ENCODE measurements at regions not wholly inside any gene's neighbourhood (a gene's known extent, or its start where the extent isn't known, plus 50 kb on each side); places are given as distances from the start of the nearest gene placed in this dataset.

- DNase-seq (ENCODE audit: low spot score in 2 of 2) = peak; percentile 6 to 34
- in situ Hi-C loops (cut with MboI; ENCODE audit: low sequenced_read_pairs) = no loop called here
- Histone ChIP-seq H3K9me3 (no peaks in the 10 kb centered on the region), H3K36me3 (replicated peaks) (no peaks in the 10 kb centered on the region), H3K27me3 (ENCODE audit: low read depth) (no peaks in the 10 kb centered on the region), H3K4me3 (no peak overlapping the region), H3K4me1 (no peaks in the 10 kb centered on the region)
Measured at GRCh38 chr11:80432057-80432456, 991.2 kb upstream of the TENM4 start.

GRCh38 chr11:80424012-80424695, 983.3 kb upstream of the TENM4 start:
- no peak for DNase-seq (ENCODE audit: low spot score in 2 of 2)
- no peaks in the 10 kb centered on the region for H3K27me3 ChIP-seq (ENCODE audit: low read depth)
- no peaks in the 10 kb centered on the region for H3K9me3 ChIP-seq
- in situ Hi-C loops (cut with MboI; ENCODE audit: low sequenced_read_pairs) = no loop called here
- H3K36me3 ChIP-seq (replicated peaks) = no peaks in the 10 kb centered on the region
- no peaks in the 10 kb centered on the region for H3K4me1 ChIP-seq
- no peak overlapping the region for H3K4me3 ChIP-seq

- H3K4me1 ChIP-seq = no peaks in the 10 kb centered on the region
- no peak overlapping the region for H3K4me3 ChIP-seq
- H3K36me3 ChIP-seq (replicated peaks) = no peaks in the 10 kb centered on the region
- DNase-seq (ENCODE audit: low spot score in 2 of 2) = no peak
- in situ Hi-C loops (cut with MboI; ENCODE audit: low sequenced_read_pairs) = no loop called here
- H3K27me3 ChIP-seq (ENCODE audit: low read depth) = no peaks in the 10 kb centered on the region
- no peaks in the 10 kb centered on the region for H3K9me3 ChIP-seq
Measured at GRCh38 chr11:80420374-80420773, 979.5 kb upstream of the TENM4 start.

DNA sequence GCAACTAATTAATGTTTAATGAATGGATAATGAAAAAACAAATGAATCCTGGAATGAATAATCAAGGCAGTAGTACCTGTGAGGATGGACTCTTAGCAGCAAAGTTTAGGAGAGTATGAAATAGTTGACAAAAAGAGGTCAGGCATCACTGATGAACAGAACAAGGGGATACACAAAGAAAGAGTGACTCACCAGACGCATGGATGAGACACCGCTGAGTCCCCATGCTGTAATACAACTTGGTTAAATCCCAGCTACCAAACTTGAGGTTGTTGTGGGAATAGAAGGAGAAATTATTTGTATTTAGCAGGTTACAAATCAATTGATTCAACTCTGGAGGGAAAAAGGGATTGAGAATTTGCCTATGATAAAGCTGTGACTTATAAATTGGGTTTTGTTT, 976.9 kb upstream of the TENM4 start:
- H3K4me3 ChIP-seq = no peak overlapping the region
- H3K36me3 ChIP-seq (replicated peaks) = no peaks in the 10 kb centered on the region
- in situ Hi-C loops (cut with MboI; ENCODE audit: low sequenced_read_pairs) = no loop called here
- no peaks in the 10 kb centered on the region for H3K4me1 ChIP-seq
- no peaks in the 10 kb centered on the region for H3K9me3 ChIP-seq
- H3K27me3 ChIP-seq (ENCODE audit: low read depth) = no peaks in the 10 kb centered on the region
- DNase-seq (ENCODE audit: low spot score in 2 of 2) = no peak

DNA sequence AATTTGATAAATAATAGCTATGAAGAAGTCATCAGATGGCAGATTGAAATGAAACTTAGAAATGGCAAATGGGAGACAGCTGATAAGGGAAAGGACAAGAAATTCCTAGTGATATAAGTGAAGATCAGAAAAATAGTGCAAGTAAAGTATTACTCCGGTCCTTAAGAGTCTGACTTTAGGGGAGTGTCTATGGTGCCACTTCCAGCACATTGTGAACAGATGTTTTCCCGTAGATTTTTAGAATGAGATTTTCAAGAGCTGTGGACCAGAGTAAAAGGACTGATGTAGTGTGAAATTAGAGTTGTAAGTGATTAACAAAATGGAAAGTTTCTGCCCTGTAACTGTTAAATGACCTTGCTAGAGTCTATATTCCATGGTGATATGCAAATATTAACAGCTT, 974.8 kb upstream of the TENM4 start:
- Histone ChIP-seq H3K4me3 (no peak overlapping the region), H3K36me3 (replicated peaks) (no peaks in the 10 kb centered on the region), H3K4me1 (no peaks in the 10 kb centered on the region), H3K9me3 (no peaks in the 10 kb centered on the region; the same call in 1 of the 2 replicates), H3K27me3 (ENCODE audit: low read depth) (no peaks in the 10 kb centered on the region)
- no peak for DNase-seq (ENCODE audit: low spot score in 2 of 2)
- in situ Hi-C loops (cut with MboI; ENCODE audit: low sequenced_read_pairs) = no loop called here

DNA sequence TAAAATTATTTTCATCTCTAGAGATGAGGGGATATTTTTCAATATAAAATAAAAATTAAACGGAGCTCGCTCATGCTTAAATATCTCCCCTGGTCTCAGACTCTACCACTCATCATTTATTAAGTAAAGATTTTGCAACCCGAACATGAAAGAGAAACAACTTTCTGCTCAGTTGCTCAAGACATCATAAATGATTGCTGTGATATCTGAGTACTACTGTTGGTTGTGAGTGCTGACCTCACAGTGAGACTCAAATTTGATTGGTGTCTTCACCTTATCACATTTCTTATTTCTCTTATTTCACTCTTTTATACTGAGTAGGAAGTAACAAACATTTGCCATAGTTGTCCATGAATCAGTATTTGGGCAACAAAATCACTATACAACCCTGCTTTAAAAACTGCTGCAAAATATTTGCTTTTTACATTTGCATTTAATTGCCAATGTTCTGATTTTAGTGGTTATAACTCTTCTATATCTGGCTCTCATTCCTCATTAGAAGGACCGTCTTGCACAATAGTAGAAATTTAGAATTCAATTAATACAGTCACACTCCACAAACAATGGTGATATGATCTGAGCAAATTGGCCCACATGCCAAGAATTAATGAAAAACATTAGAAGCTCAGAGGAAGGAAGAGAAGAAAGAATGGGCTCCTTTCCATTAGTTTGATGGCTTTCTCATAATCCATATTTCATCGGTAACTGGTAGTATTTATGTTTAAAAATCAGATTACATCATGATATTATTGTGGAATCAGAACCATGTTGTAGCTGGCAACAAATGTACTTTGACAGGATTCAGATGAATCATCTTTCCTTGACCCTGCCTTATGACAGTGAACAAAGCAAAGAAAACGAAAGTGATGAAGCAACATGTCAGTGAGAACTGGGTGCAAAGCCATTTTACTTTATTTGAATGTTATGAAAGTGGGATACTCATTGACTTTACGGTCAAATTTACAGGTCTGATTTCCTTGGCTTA, 973.6 kb upstream of the TENM4 start:
- Histone ChIP-seq H3K4me1 (no peaks in the 10 kb centered on the region), H3K9me3 (no peaks in the 10 kb centered on the region; the same call in 1 of the 2 replicates), H3K27me3 (ENCODE audit: low read depth) (no peaks in the 10 kb centered on the region), H3K4me3 (no peak overlapping the region), H3K36me3 (replicated peaks) (no peaks in the 10 kb centered on the region)
- no peak for DNase-seq (ENCODE audit: low spot score in 2 of 2)
- in situ Hi-C loops (cut with MboI; ENCODE audit: low sequenced_read_pairs) = no loop called here

DNA sequence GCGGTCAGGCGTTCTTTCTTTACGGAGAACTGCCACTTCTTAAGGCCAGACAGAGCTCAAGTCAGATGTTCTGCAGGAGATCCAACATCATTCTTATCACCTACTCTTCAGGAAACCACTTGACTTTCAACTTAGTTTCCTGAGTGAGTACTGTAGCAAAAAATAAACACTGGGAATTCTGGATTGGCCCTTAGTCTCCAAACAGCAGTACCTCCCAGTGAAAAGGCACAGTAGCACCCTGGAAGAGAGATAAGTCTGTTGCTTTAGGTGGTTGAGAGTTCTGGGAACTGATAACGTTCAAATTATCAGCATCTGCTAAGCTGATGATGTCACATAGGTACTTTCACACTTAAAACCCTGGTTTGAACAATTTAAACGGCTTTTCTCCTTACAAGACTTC, 971.8 kb upstream of the TENM4 start:
- no peaks in the 10 kb centered on the region for H3K4me1 ChIP-seq
- no peak for DNase-seq (ENCODE audit: low spot score in 2 of 2)
- H3K27me3 ChIP-seq (ENCODE audit: low read depth) = no peaks in the 10 kb centered on the region
- no peaks in the 10 kb centered on the region for H3K36me3 ChIP-seq (replicated peaks)
- H3K4me3 ChIP-seq = no peak overlapping the region
- in situ Hi-C loops (cut with MboI; ENCODE audit: low sequenced_read_pairs) = no loop called here
- H3K9me3 ChIP-seq = no peaks in the 10 kb centered on the region; the same call in 1 of the 2 replicates

DNA sequence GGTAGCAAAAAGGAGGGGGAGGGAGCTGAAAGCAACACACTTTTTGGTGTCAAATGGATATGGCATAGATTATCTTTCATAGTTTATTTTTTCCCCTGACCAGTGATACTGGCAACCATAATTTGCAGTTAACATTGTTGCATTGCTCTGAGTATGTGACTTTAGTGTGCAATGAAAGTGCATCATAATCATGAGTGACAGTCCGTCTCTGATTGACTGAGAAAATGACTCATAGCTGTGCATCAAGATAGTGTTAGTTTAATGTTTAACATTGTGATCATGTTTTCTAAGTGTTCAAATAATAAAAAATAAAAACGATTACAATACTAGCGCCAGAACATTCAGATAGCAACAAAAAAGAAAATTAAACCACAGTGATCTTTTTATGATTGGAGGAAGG, 952.4 kb upstream of the TENM4 start:
- Histone ChIP-seq H3K4me1 (peaks cover 3% of the 10 kb centered on the region), H3K9me3 (no peaks in the 10 kb centered on the region), H3K4me3 (no peak overlapping the region), H3K27me3 (ENCODE audit: low read depth) (no peaks in the 10 kb centered on the region), H3K36me3 (replicated peaks) (no peaks in the 10 kb centered on the region)
- DNase-seq (ENCODE audit: low spot score in 2 of 2) = no peak
- in situ Hi-C loops (cut with MboI; ENCODE audit: low sequenced_read_pairs) = no loop called here

DNA sequence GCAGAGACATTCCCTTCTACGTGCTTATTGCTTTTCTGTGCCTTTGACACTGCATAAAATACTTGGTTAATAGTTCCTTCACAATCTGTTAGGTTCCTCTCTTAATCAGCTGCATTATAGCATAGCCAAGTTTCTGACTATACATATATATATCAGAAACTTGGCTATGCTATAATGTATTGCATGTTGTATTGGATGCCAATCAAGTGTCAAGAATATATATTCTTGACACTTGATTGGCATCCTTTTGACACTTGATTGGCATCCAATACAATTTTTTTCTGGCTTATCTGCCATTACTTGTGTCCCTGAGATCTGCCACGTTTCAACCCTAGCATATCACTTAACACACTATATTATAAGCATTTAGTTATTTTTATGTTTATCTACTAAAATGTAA, 949.7 kb upstream of the TENM4 start:
- Histone ChIP-seq H3K27me3 (ENCODE audit: low read depth) (no peaks in the 10 kb centered on the region), H3K4me3 (no peak overlapping the region), H3K36me3 (replicated peaks) (no peaks in the 10 kb centered on the region), H3K9me3 (no peaks in the 10 kb centered on the region), H3K4me1 (peaks cover 10% of the 10 kb centered on the region)
- in situ Hi-C loops (cut with MboI; ENCODE audit: low sequenced_read_pairs) = no loop called here
- no peak for DNase-seq (ENCODE audit: low spot score in 2 of 2)

DNA sequence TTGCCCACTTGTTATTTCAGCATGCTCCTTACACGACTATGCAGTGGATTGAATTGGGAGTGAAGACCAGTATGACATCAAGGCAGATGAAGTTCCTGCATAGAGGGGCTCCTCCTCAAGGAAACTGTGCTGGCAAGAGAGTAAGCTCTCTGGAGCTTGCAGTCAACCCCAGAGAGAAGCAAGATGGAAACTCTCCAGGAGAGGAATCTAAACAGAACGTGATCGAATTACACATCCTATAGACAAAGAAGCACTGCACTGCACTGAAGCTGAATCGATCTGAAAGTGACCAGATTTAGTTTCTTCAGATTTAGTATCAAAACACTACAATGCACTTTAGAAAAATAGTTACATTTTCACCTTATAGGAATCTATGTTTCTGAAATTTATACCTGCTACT, 947.7 kb upstream of the TENM4 start:
- Histone ChIP-seq H3K4me3 (no peak overlapping the region), H3K27me3 (ENCODE audit: low read depth) (no peaks in the 10 kb centered on the region), H3K9me3 (no peaks in the 10 kb centered on the region), H3K4me1 (peaks cover 10% of the 10 kb centered on the region), H3K36me3 (replicated peaks) (no peaks in the 10 kb centered on the region)
- DNase-seq (ENCODE audit: low spot score in 2 of 2) = no peak
- in situ Hi-C loops (cut with MboI; ENCODE audit: low sequenced_read_pairs) = no loop called here

DNA sequence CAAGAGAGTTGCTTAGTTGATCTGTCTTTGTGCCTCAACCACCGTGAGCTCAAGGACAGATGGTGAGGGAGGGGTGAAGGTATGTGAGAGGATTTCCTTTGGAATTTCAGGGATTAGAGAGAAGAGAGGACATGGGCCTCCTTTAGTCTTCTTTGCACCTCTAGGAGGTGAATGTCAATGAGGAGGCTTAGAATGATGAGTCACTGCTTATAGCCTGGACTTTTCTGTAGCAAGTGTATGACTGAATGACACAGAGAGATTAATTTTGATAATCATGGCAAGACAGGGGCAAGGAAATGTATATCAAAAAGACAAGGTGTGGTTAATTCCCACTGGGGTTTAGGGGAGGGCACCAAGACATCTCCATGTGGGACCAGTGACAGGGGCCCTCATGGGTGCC, 947.3 kb upstream of the TENM4 start:
- Histone ChIP-seq H3K36me3 (replicated peaks) (no peaks in the 10 kb centered on the region), H3K27me3 (ENCODE audit: low read depth) (no peaks in the 10 kb centered on the region), H3K9me3 (no peaks in the 10 kb centered on the region), H3K4me1 (peaks cover 10% of the 10 kb centered on the region), H3K4me3 (no peak overlapping the region)
- DNase-seq (ENCODE audit: low spot score in 2 of 2) = peak; percentile 12 to 23
- in situ Hi-C loops (cut with MboI; ENCODE audit: low sequenced_read_pairs) = no loop called here

DNA sequence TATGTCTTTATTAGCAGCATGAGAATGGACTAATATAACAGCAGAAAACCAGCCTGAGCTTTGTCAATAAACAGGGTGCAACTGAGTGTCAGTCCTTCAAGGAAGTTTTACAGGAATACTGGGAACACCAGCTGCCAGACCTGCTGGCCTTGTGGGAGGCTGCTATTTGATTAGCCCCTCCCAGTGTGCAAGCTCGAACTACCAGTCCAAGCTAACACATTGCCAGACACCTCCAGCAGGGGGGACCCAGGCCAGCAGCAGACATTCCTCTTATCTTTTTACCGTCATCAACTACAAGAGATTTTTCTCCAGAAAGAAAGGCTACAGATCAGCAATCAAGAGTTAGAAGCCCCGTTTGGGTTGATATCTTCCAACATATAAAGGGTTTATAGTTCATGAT, 942.8 kb upstream of the TENM4 start:
- Histone ChIP-seq H3K9me3 (no peaks in the 10 kb centered on the region), H3K4me3 (no peak overlapping the region), H3K4me1 (peaks cover 19% of the 10 kb centered on the region), H3K36me3 (replicated peaks) (no peaks in the 10 kb centered on the region), H3K27me3 (ENCODE audit: low read depth) (no peaks in the 10 kb centered on the region)
- DNase-seq (ENCODE audit: low spot score in 2 of 2) = peak in 1 of 2 experiments; percentile 29
- in situ Hi-C loops (cut with MboI; ENCODE audit: low sequenced_read_pairs) = no loop called here

GRCh38 chr11:80379620-80380278, 938.9 kb upstream of the TENM4 start:
- H3K36me3 ChIP-seq (replicated peaks) = no peaks in the 10 kb centered on the region
- H3K4me3 ChIP-seq = no peak overlapping the region
- H3K4me1 ChIP-seq = peaks cover 9% of the 10 kb centered on the region
- in situ Hi-C loops (cut with MboI; ENCODE audit: low sequenced_read_pairs) = no loop called here
- no peaks in the 10 kb centered on the region for H3K27me3 ChIP-seq (ENCODE audit: low read depth)
- peak in 1 of 2 experiments; percentile 61 for DNase-seq (ENCODE audit: low spot score in 2 of 2)
- H3K9me3 ChIP-seq = no peaks in the 10 kb centered on the region

GRCh38 chr11:80371931-80372330, 931.1 kb upstream of the TENM4 start:
- no peaks in the 10 kb centered on the region for H3K36me3 ChIP-seq (replicated peaks)
- in situ Hi-C loops (cut with MboI; ENCODE audit: low sequenced_read_pairs) = no loop called here
- H3K9me3 ChIP-seq = no peaks in the 10 kb centered on the region
- no peaks in the 10 kb centered on the region for H3K27me3 ChIP-seq (ENCODE audit: low read depth)
- no peak for DNase-seq (ENCODE audit: low spot score in 2 of 2)
- H3K4me3 ChIP-seq = no peak overlapping the region
- H3K4me1 ChIP-seq = no peaks in the 10 kb centered on the region

All from HAP-1 (cell line).